Astrocyte of the spinal cord (primary cell): ENCODE measurements at regions not wholly inside any gene's neighbourhood (a gene's known extent, or its start where the extent isn't known, plus 50 kb on each side); places are given as distances from the start of the nearest gene placed in this dataset.

Source experiments
- DNase-seq: peaks from one replicate; pipeline ENCODE4 v3.0.0; 2011; ENCODE audit warnings: low read depth, low spot score
- H3K4me3 ChIP-seq: 2 replicates; pipeline ENCODE4 v1.5.1; 2011; ENCODE audit warnings: low read depth, mild to moderate bottlenecking, low read length, moderate library complexity
- CTCF ChIP-seq: IDR thresholded peaks from 2 replicates; pipeline ENCODE4 v1.5.1; 2012; ENCODE audit warnings: low read depth, mild to moderate bottlenecking, low read length, inconsistent platforms
- in situ Hi-C: cut with HindIII; loops from 2 replicates; pipeline ENCODE4 v1.10.0; 2017; ENCODE audit warnings: low sequenced_read_pairs

GRCh38 chr2:220125551-220125950, 498.1 kb downstream of the SLC4A3 start:
- no peak for TF ChIP-seq CTCF
- in situ Hi-C loops: no loop called here
- DNase-seq: no peak

DNA sequence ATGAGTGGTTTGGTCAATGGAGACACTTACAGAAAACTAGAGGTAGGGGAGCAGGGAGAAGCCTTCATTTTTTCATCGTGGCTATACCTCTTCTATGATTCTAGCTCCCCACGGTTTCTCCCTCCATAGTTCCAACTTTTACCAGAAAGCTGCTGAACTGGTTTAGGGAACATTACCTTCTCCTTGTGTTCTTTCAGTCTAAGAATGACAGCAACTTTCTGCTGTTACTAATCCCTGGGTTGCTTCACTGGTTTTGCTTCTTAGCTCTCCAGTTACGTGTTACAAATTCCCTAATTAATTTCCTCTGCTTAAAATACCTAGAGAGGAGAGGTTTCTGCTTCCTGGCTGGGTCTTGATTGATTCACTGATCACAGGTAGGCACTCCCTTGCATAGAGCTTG, 499.9 kb downstream of the SLC4A3 start:
- no peak overlapping the region for H3K4me3 ChIP-seq
- DNase-seq: no peak
- in situ Hi-C loops: no loop called here
- no peak for TF ChIP-seq CTCF

More at GRCh38 chr2:220125551-220125950, 498.1 kb downstream of the SLC4A3 start:
- H3K4me3 ChIP-seq: no peak overlapping the region

- H3K4me3 ChIP-seq: no peak overlapping the region
- no peak for TF ChIP-seq CTCF
- DNase-seq: no peak
- in situ Hi-C loops: no loop called here
These were observed 500.4 kb downstream of the SLC4A3 start for GRCh38 chr2:220127876-220128275.

DNA sequence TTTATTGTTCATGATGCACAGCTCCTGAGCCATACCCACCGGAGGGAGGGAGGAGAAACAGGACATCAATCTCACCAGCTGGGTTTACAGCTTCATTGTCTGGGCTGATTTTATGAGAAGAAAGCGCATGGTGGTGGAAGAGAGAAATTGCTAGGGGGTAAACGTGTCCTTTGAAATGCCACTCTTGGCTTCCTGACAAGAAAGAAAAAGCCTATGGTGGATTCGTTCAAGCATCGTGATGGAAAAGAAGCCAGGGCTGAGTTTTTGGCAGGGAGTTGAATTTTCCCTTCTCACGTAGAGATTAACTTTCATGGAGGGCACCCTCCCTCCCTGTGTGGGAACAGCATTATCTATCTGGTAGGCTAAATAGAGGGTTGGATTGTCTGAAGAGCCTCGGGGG, 502.0 kb downstream of the SLC4A3 start:
- TF ChIP-seq CTCF: no peak
- in situ Hi-C loops: no loop called here
- H3K4me3 ChIP-seq: no peak overlapping the region
- DNase-seq: no peak

DNA sequence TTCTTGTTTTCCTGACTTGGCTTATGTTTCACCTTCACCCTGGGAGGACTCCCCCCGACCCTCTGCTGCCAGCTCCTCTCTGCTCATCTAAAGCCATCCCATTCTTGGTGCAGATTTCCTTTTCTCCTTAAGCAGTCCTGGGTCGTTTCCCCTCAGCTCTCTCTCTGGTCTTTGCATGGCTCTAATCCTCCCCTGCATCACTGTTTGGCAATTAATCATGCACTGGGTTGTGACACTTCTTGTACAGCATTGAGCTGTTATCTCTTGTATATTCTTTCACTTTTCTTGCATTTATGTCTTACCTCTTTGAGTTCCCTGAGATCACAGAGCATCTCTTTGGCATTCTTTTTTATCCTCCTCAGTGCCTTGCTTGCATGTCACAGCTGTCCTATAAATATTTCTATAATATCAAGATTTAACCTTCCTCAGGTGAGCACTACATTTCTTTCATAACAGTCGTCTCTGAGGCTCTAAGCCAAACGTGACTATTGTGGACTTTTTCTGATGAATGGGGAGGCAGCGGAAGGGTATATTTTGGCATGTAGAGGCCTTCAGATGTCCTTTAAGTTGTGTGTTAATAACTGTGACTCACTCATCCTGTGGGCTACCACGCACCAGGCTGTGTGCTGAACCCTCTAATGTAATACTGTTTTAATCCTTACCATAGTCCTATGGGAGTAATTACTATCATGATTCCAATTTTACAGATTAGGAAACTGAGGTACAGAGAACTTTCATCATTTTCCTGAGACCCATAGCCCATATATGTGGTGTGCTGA, 507.5 kb downstream of the SLC4A3 start:
- in situ Hi-C loops: no loop called here
- no peak for DNase-seq
- TF ChIP-seq CTCF: no peak
- H3K4me3 ChIP-seq: no peak overlapping the region

DNA sequence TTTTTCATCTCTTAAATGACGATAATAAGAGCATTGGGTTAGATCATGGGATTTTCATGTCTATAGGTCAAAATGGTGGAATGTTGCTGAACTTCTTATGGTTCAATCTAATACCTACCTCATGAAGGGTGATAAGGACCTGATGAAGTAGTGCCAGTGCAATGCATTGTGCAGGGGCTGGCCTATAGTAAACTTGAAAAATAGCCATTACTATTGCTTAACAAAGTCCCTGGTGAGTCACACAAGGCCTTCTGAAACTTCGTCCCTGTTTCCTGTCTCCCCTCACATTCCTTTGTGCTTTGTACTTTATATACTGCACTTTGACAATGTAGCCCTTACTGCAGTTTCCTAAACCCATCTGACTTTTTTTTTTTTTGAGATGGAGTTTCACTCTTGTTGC, 515.9 kb downstream of the SLC4A3 start:
- in situ Hi-C loops: no loop called here
- TF ChIP-seq CTCF: no peak
- DNase-seq: peak; percentile 66
- no peak overlapping the region for H3K4me3 ChIP-seq

GRCh38 chr2:220144411-220144810, 517.0 kb downstream of the SLC4A3 start:
- in situ Hi-C loops: no loop called here
- TF ChIP-seq CTCF: no peak
- no peak overlapping the region for H3K4me3 ChIP-seq
- peak; percentile 42 for DNase-seq
